H9 (cell line): ENCODE measurements at regions not wholly inside any gene's neighbourhood (a gene's known extent, or its start where the extent isn't known, plus 50 kb on each side); places are given as distances from the start of the nearest gene placed in this dataset.

Experiments used
- DNase-seq: peaks from one replicate; pipeline ENCODE4 v3.0.0-alpha.2; 2017
- H2AFZ ChIP-seq: one replicate; pipeline ENCODE4 v1.6.1; 2013; ENCODE audit warnings: mild to moderate bottlenecking, low read length, control low read depth, moderate library complexity
- H2AK5ac ChIP-seq: 2 replicates; pipeline ENCODE4 v1.6.1; 2013; ENCODE audit warnings: low read length, control low read depth, mixed read lengths; ENCODE audit not compliant: insufficient read length
- H2BK120ac ChIP-seq: one replicate; pipeline ENCODE4 v1.6.1; 2013; ENCODE audit warnings: low read depth, mild to moderate bottlenecking, low read length, control low read depth, inconsistent platforms; ENCODE audit not compliant: poor library complexity, severe bottlenecking
- H2BK12ac ChIP-seq: 2 replicates; pipeline ENCODE4 v1.6.1; 2013; ENCODE audit warnings: low read length, control low read depth, mixed read lengths, low read depth; ENCODE audit not compliant: insufficient read length
- H2BK15ac ChIP-seq: 2 replicates; pipeline ENCODE4 v1.6.1; 2013; ENCODE audit warnings: low read depth, low read length, control low read depth
- H2BK20ac ChIP-seq: one replicate; pipeline ENCODE4 v1.6.1; 2013; ENCODE audit warnings: low read depth, mild to moderate bottlenecking, low read length, control low read depth, inconsistent platforms; ENCODE audit not compliant: poor library complexity, severe bottlenecking
- H2BK5ac ChIP-seq: 2 replicates; pipeline ENCODE4 v1.6.1; 2013; ENCODE audit warnings: low read length, control low read depth, mixed read lengths; ENCODE audit not compliant: insufficient read length
- H3K14ac ChIP-seq: 2 replicates; pipeline ENCODE4 v1.6.1; 2013; ENCODE audit warnings: low read length, control low read depth; ENCODE audit not compliant: insufficient read depth
- H3K18ac ChIP-seq: 2 replicates; pipeline ENCODE4 v1.6.1; 2013; ENCODE audit warnings: low read depth, mild to moderate bottlenecking, mixed read lengths, low read length, control low read depth; ENCODE audit not compliant: insufficient read length
- H3K23ac ChIP-seq: 2 replicates; pipeline ENCODE4 v1.6.1; 2013; ENCODE audit warnings: low read length, control low read depth, mixed read lengths, low read depth; ENCODE audit not compliant: insufficient read length
- H3K23me2 ChIP-seq: 2 replicates; pipeline ENCODE4 v1.6.1; 2013; ENCODE audit warnings: low read depth, mild to moderate bottlenecking, mixed read lengths, low read length, control low read depth; ENCODE audit not compliant: insufficient read length, poor library complexity, severe bottlenecking
- H3K27ac ChIP-seq: 2 replicates; pipeline ENCODE4 v1.5.1; 2013; ENCODE audit warnings: low read length, control low read depth, mixed read lengths, low read depth; ENCODE audit not compliant: insufficient read length
- H3K27me3 ChIP-seq: 2 replicates; pipeline ENCODE4 v1.6.1; 2013; ENCODE audit warnings: low read length, control low read depth, inconsistent platforms; ENCODE audit not compliant: insufficient read depth
- H3K4ac ChIP-seq: 2 replicates; pipeline ENCODE4 v1.6.1; 2013; ENCODE audit warnings: low read depth, mild to moderate bottlenecking, control low read depth, inconsistent platforms, low read length, moderate library complexity
- H3K4me1 ChIP-seq: 2 replicates; pipeline ENCODE4 v1.6.1; 2013; ENCODE audit warnings: low read length, control low read depth, inconsistent platforms; ENCODE audit not compliant: insufficient read depth
- H3K4me2 ChIP-seq: 2 replicates; pipeline ENCODE4 v1.6.1; 2013; ENCODE audit warnings: low read length, control low read depth, mixed read lengths; ENCODE audit not compliant: insufficient read length, insufficient read depth
- H3K56ac ChIP-seq: 2 replicates; pipeline ENCODE4 v1.6.1; 2013; ENCODE audit warnings: low read depth, mild to moderate bottlenecking, mixed read lengths, low read length, control low read depth; ENCODE audit not compliant: insufficient read length
- H3K79me1 ChIP-seq: 2 replicates; pipeline ENCODE4 v1.6.1; 2013; ENCODE audit warnings: low read depth, mild to moderate bottlenecking, moderate library complexity, low read length, control low read depth, inconsistent platforms; ENCODE audit not compliant: insufficient read depth, poor library complexity, severe bottlenecking
- H3K79me2 ChIP-seq: 2 replicates; pipeline ENCODE4 v1.6.1; 2013; ENCODE audit warnings: low read length, control low read depth, inconsistent platforms; ENCODE audit not compliant: insufficient read depth
- H3K9ac ChIP-seq: 2 replicates; pipeline ENCODE4 v1.6.1; 2013; ENCODE audit warnings: low read length, control low read depth, mixed read lengths; ENCODE audit not compliant: insufficient read length; ENCODE audit errors: extremely low read depth
- H3K9me3 ChIP-seq: one replicate; pipeline ENCODE4 v1.6.1; 2013; ENCODE audit warnings: low read depth, low read length, inconsistent platforms; ENCODE audit not compliant: control insufficient read depth
- H3T11ph ChIP-seq: one replicate; pipeline ENCODE4 v1.6.1; 2013; ENCODE audit warnings: mild to moderate bottlenecking, low read length, control low read depth, inconsistent platforms
- H4K20me1 ChIP-seq: one replicate; pipeline ENCODE4 v1.6.1; 2013; ENCODE audit not compliant: control insufficient read depth, insufficient read length, insufficient read depth
- H4K5ac ChIP-seq: 2 replicates; pipeline ENCODE4 v1.6.1; 2013; ENCODE audit warnings: low read depth, mild to moderate bottlenecking, mixed read lengths, low read length, control low read depth; ENCODE audit not compliant: insufficient read length
- H4K8ac ChIP-seq: replicated peaks from 2 replicates; pipeline ENCODE4 v1.6.1; 2013; ENCODE audit warnings: low read length, control low read depth, mixed read lengths, low read depth; ENCODE audit not compliant: insufficient read length
- H4K91ac ChIP-seq: 2 replicates; pipeline ENCODE4 v1.6.1; 2013; ENCODE audit warnings: low read depth, mild to moderate bottlenecking, moderate library complexity, mixed read lengths, low read length, control low read depth; ENCODE audit not compliant: insufficient read length
- H3K27ac Mint-ChIP-seq, 3 experiments: 2 replicates in 2 of 3; 3 replicates in 1 of 3; pipeline ENCODE4 v1.8.0; 2020 to 2021; ENCODE audit warnings: mixed read lengths in 3 of 3, mild to moderate bottlenecking in 1 of 3, moderate library complexity in 1 of 3
- H3K27me3 Mint-ChIP-seq: 2 replicates; pipeline ENCODE4 v1.8.0; 2021; ENCODE audit warnings: low read depth, mild to moderate bottlenecking, moderate library complexity, mixed read lengths
- H3K36me3 Mint-ChIP-seq, 3 experiments: 2 replicates in 2 of 3; 3 replicates in 1 of 3; pipeline ENCODE4 v1.8.0; 2020 to 2021; ENCODE audit warnings: low read depth in 3 of 3, mixed read lengths in 3 of 3; ENCODE audit not compliant: insufficient read depth in 1 of 3
- H3K4me1 Mint-ChIP-seq, 2 experiments: 2 replicates each; pipeline ENCODE4 v1.8.0; 2020; ENCODE audit warnings: mixed read lengths in 2 of 2
- H3K4me3 Mint-ChIP-seq, 2 experiments: 2 replicates in 1 of 2; 3 replicates in 1 of 2; pipeline ENCODE4 v1.8.0; 2020 to 2021; ENCODE audit warnings: mild to moderate bottlenecking in 2 of 2, mixed read lengths in 2 of 2, moderate library complexity in 1 of 2
- H3K9me3 Mint-ChIP-seq, 2 experiments: 2 replicates in 1 of 2; 3 replicates in 1 of 2; pipeline ENCODE4 v1.8.0; 2020; ENCODE audit warnings: mild to moderate bottlenecking in 2 of 2, mixed read lengths in 2 of 2, moderate library complexity in 1 of 2
- CTCF ChIP-seq: fragments of 200-600 bp; sonication (generic); conservative IDR thresholded peaks from 3 replicates; pipeline ENCODE4 v1.8.0; 2021; ENCODE audit warnings: antibody characterized with exemption, mild to moderate bottlenecking
- WGBS: extraction: QIAGEN DNeasy Blood & Tissue Kit; methylation state at CpG from one replicate; pipeline ENCODE4 v1.1.7; 2013; ENCODE audit warnings: missing lambda C conversion rate, low lambda C conversion rate, mixed read lengths; ENCODE audit not compliant: insufficient read length; ENCODE audit errors: extremely low coverage; 5-methylcytosine and 5-hydroxymethylcytosine counted together

- WGBS = no CpG with 5 or more reads among the region's 1 CpG
- no peak for DNase-seq
- Histone ChIP-seq H2AFZ (no peak overlapping the region), H3K14ac (no peak overlapping the region), H3K23ac (no peak overlapping the region), H3K27me3 (no peaks in the 10 kb centered on the region), H3K23me2 (no peaks in the 10 kb centered on the region), H4K5ac (no peak overlapping the region), H3K56ac (no peak overlapping the region), H4K91ac (no peak overlapping the region), H3K9me3 (no peaks in the 10 kb centered on the region), H2AK5ac (no peak overlapping the region), H3K27ac (no peak overlapping the region), H3K79me2 (no peaks in the 10 kb centered on the region), H3K18ac (no peak overlapping the region), H3T11ph (no peak overlapping the region), H3K79me1 (no peaks in the 10 kb centered on the region), H3K4me2 (no peak overlapping the region), H2BK12ac (no peak overlapping the region), H2BK15ac (no peak overlapping the region), H2BK120ac (no peak overlapping the region), H4K8ac (no peak overlapping the region), H3K4me1 (peaks cover 2% of the 10 kb centered on the region; the same call in 1 of the 2 replicates), H2BK5ac (no peak overlapping the region), H4K20me1 (no peaks in the 10 kb centered on the region), H3K9ac (no peak overlapping the region), H3K4ac (no peak overlapping the region), H2BK20ac (no peak overlapping the region)
- H3K4me3 Mint-ChIP-seq = no peak overlapping the region
- no peak for TF ChIP-seq CTCF
- H3K27me3 Mint-ChIP-seq = no peaks in the 10 kb centered on the region
- no peaks in the 10 kb centered on the region; a peak in 1 of 5 replicates for H3K9me3 Mint-ChIP-seq
- H3K4me1 Mint-ChIP-seq = peaks cover 21 to 42% of the 10 kb centered on the region in 2 experiments
- H3K27ac Mint-ChIP-seq = peak overlapping the region in 1 of 3 experiments; percentile 76; a peak in 3 of 7 replicates
- H3K36me3 Mint-ChIP-seq = no peaks in the 10 kb centered on the region
Measured at GRCh38 chr4:179467878-179468277, 2025.6 kb upstream of the AGA start.
